ENCODE measurements at regions not wholly inside any gene's neighbourhood (a gene's known extent, or its start where the extent isn't known, plus 50 kb on each side); places are given as distances from the start of the nearest gene placed in this dataset.

GRCh38 chr16:79393127-79393526, 207.4 kb downstream of the MAF start:
- H3K9me3 Mint-ChIP-seq, result peaks cover 3% of the 10 kb centered on the region; the same call in 1 of the 3 replicates
- Histone ChIP-seq H3K79me2 (replicated peaks; ENCODE audit: insufficient read depth) (no peaks in the 10 kb centered on the region), H3K27me3 (ENCODE audit: insufficient read depth) (no peaks in the 10 kb centered on the region), H3K4me1 (ENCODE audit: insufficient read depth) (no peaks in the 10 kb centered on the region), H2AFZ (0 out of 2 replicates have a peak overlapping the region, but pooled peaks have one; percentile 28), H3K4me2 (no peak overlapping the region), H3F3A (replicated peaks; ENCODE audit: low read depth) (no peaks in the 10 kb centered on the region), H3K4me3 (no peak overlapping the region), H3K27ac (ENCODE audit: low read depth) (no peak overlapping the region), H3K36me3 (ENCODE audit: insufficient read depth) (no peaks in the 10 kb centered on the region), H3K9me2 (ENCODE audit: insufficient read depth) (0 out of 2 replicates have a peak, but pooled peaks cover 3% of the 10 kb centered on the region), H4K20me1 (replicated peaks; ENCODE audit: insufficient read depth) (no peaks in the 10 kb centered on the region)
- ATAC-seq (no peak), DNase-seq (ENCODE audit: low spot score) (no peak)
- no peak overlapping the region for H3K27ac Mint-ChIP-seq
- no peaks in the 10 kb centered on the region for H3K36me3 Mint-ChIP-seq (ENCODE audit: low read depth)
- peaks cover 6% of the 10 kb centered on the region for H3K4me1 Mint-ChIP-seq
- H3K4me3 Mint-ChIP-seq, result no peak overlapping the region
- TF ChIP-seq ZNF331 (CRISPR knock-in tag; IDR thresholded peaks at IDR 0.05; ENCODE audit: low read depth) (no peak), NANOG (IDR thresholded peaks at IDR 0.05; ENCODE audit: borderline replicate concordance) (no peak), CTCF (conservative IDR thresholded peaks at IDR 0.05; ENCODE audit: low read depth in 2 of 2) (no peak), ZNF114 (CRISPR knock-in tag; IDR thresholded peaks at IDR 0.05) (no peak), ZNF462 (CRISPR knock-in tag; IDR thresholded peaks at IDR 0.05) (no peak), REST (IDR thresholded peaks at IDR 0.05; ENCODE audit: unreplicated experiment) (no peak), EZH2 (IDR thresholded peaks at IDR 0.05; ENCODE audit: low read depth, unreplicated experiment) (no peak), CREB1 (CRISPR knock-in tag; IDR thresholded peaks at IDR 0.05; ENCODE audit: low read depth) (no peak), POLR2AphosphoS5 (IDR thresholded peaks at IDR 0.05; ENCODE audit: low read depth) (no peak), JUNB (IDR thresholded peaks at IDR 0.05; ENCODE audit: unreplicated experiment) (no peak)
- H3K27me3 Mint-ChIP-seq (ENCODE audit: insufficient read depth, low read depth, poor library complexity), result peaks cover 8% of the 10 kb centered on the region
